DMS79 treated with DMSO at 0.1 percent for 48 hours (cell line): ENCODE measurements at regions not wholly inside any gene's neighbourhood (a gene's known extent, or its start where the extent isn't known, plus 50 kb on each side); places are given as distances from the start of the nearest gene placed in this dataset.
"Not testable (repeated sequence)": the region's sequence is repeated elsewhere in the genome, so short reads cannot be mapped to it uniquely, and the experiment has no call there.

Experiments
- DNase-seq: peaks from one replicate; lab custom pipeline; 2025; lab: John Stamatoyannopoulos, UW

DNA sequence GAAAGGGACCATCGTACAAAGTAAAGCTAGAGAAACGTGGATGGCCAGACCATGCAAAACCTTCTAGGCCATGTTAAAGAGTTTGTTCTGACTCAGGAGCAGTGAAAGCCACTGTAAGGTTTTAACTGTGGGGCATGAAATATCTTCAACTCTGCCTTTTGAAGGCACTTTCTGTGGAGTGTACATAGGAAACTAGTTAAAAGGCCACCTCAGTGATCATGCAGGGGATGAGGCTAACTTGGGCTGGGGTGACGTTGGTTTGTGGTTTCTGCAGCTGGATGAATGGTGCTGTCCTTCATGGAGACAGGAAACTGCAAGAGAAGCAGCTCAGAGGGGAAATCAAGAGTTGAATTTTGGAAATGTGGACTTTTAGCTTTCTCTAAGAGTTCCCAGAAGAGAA, 190.7 kb downstream of the CDCA7 start:
- DNase-seq, result no peak

DNA sequence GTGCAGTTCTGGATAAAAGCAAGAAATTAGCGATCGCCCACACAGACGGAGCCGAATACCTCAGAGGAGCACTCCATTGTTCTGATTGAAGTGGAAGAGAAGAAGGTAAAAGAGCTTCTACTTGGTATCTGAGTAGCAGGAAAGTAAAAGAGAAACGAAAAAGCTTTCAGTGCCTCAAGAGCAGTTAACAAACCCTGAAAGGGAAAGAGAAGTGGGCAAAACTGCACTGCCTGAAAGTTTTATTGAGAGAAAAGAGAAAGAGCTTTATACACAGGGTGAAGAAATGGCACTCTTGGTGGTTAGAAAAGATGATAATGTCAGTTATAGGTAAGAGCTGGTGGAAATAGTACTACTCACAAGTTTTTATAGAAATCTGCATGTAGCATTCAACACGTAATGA, 192.8 kb downstream of the CDCA7 start:
- no peak for DNase-seq

DNA sequence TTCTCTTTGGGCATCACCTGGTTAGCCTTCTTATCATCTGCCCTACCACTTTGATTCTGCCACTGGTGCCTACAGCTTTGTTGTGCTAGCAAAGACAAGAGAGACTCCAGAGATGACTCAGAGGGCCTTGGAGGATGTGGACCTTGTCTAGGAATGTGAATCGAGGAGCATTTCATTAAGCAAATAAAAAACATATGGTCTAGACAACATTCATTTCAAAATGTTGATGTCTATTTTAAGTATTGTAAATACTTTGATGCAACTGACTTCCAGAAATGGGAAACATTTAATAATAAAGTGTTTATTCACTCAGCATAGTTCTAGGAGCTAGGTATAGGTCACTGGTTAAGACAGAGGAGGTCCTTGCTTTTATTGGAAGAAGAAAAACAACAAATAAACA, 195.5 kb downstream of the CDCA7 start:
- DNase-seq, result no peak

DNA sequence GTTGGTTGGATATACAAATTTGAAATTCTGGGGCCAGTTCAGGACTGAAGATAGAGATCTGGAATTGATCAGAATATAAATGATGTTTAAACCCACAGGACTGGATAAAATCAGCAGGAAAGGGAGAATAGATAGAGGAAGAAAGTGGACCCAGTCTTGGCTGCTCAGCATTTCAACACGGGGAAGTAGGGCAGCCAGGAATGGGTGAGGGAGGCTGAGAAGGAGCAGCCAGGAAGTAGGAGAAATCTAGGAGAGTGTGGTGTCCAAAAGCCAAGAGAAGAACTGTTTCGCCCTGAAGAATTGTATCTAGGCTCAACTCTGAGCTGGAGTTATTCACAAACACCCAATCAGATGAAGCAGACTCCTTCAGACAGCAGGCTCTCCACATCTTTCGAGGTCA, 197.9 kb downstream of the CDCA7 start:
- DNase-seq, result no peak

DNA sequence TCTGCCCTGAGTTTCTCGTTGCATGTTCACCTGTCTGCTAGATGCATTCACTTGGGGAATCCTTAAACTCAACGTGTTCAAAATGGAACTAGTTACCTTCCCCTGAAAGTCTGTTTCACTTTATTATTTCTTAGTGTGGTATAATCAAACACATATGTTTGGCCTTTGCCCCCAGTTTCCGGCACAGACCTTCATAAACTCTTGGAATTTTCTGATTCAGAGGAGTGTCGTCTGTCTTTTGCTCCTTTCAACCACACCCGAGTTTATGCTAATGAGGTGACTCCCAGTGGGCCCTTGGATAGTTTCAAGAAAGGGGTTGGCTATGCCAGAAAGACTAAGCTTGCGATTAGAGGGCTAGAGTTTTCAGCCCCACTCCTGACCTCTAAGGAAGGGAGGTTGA, 198.9 kb downstream of the CDCA7 start:
- DNase-seq, result no peak

DNA sequence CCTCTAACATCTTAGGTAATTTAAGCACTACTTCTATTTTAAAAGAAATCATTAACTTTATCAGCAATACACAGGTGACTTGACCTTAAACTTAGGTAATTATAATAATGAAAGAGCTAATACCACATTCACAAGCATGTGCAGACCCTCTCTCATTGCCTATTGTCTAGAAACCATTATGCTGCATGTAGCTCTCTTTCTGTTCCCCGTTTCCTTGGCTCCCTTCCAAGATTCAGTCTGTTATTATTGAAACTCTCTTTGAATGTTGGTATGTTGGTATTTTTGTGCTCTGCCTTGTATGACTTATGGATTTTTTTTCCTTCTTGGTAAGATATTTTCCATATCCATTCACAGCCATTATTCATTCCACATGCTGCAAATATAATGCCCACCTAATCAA, 201.2 kb downstream of the CDCA7 start:
- DNase-seq, result peak; percentile 55

DNA sequence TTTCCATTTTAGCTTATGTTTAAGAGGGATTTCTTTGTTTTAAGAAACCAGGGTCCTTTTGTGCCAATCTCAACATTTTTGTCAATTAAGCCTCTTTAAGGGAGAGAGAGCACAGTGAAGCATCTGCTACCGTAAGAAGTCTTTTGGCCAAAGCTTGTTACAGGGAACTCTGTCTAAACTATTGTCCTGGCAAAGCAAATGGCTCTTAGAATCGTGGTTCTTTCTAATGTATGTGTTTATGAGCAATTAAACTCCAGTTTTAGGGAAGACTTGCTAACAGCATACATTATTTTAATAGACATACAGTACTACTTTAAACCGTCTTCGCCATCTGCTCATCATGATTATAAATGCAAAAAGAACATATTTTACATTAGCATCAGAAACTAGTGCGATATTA, 202.1 kb downstream of the CDCA7 start:
- no peak for DNase-seq

DNA sequence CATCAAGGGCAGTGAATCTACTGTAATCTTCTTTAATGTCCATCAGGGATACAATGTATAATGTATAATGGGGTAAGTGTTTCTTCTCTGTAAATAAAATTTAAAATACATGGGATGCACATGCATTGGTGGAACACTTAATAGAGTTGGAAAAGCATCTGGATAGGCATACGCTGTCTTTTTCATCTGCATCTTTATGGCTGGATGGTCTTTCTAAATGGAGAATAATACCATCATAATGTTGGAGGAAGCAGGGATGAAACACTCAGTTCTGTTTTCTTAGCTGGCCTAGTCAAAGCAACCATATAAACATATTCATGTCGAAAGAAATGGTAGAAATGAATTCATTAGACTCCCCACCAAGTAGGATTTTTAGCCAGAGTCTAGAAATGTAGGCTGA, 202.8 kb downstream of the CDCA7 start:
- DNase-seq, result no peak

DNA sequence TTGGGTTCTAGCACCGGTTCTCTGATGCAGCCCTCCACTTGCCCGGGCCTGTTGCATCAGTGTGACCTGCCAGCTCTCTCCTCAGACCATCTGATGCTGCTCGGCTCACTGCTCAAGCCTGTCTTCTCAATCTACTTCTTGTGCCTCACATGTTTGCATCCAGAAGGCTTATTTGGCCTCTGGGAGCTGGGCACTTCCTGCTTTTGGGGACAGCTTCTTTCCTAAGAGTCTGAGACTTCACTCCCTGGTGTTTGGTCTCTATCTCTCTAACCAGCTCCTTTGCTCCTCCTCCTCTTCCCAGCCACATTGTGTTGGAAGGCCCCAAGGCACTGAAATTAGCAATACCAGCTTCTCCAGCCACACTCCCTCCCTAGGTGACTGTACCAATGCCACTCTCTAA, 212.8 kb downstream of the CDCA7 start:
- DNase-seq, result no peak

DNA sequence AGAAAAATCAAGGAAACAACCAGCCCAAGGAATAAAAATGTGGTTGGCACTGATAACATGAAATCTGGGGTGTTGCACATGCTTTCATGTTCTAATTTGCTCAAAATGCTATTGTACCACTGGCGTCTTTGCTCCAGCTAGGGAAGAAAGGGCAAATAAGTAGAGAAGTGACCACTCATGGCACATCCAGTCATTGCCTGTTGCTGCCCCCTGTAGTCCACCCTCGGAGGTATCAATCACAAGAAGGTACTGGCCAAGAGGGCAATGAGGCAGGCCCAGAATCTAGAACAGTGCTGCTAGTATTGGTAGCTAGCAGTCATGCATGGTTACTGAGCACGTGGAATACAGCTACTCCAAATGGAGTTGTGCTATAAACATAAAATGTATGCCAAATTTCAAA, 213.4 kb downstream of the CDCA7 start:
- no peak for DNase-seq

DNA sequence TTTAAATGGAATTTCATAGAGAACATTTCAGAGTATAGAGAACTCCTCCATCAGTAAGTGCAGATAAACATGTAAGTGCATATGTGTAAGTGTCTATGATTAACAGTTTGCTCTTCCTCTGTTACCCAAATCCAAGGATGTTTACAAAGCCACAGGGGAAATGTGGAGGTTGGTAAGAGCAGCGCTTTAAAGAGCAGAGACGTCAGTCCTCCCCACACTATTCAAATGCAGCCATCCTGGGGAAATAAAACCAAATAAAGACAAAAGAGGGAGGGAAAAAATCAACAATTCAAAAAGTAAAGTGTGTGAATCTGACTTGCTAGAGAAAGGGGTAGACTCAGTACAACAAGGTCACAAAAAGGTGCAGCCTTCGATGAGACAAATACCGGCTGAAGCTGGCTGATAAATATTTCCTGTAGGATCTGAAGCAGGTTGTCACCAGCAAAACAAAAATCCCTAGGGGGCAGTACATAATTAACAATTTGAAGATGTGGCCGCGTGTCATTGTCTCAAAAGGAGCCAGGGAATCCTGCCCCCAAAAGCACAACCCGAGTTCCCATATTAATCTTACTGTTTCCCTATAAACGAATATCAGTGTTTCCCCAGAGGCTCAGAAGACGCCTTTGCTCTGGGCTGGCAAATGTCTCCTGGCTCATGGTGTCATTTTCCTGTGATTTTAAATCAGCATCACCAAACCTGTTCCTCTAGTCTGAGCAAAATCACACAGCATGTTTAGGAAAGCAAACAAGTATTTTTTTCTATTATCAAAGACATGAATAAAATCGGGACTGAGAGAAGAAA, 216.5 kb downstream of the CDCA7 start:
- peak; percentile 81 for DNase-seq

DNA sequence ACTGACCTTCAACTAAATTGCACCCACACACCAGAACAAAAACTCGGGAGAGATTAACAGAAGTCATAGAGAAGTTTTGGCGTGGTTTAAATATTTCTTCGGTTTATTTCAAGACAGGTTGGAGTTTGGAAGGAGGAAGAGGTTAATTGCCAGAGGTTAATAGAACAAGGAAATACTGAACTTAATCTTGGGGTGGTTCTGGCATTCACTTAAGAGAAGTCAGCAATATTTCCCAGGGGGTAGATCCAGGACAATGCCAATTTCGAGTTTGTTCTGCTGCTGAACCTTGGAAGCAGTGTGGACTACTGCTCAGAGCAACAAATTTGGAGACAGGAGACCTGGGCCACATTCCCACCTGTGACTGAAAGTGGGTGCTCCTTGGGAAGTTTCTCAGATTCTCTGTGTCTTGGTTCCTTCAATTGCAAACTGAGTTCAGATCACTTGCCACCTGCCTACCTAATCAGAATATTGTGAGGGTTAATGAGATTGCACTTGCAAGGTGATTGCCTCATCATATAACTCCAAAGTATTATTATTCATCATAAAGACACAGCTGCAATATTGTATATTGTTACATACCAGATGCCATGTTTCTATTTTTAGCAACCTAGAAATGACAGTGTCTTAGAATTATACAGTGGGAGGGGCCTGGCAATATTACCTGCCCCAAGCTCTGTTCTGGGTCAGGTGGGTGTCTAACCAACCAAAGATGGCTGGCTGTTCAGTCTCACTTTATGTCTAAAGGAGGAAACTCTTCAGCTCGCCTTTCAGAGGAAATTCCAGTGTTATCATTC, 217.4 kb downstream of the CDCA7 start:
- no peak for DNase-seq

DNA sequence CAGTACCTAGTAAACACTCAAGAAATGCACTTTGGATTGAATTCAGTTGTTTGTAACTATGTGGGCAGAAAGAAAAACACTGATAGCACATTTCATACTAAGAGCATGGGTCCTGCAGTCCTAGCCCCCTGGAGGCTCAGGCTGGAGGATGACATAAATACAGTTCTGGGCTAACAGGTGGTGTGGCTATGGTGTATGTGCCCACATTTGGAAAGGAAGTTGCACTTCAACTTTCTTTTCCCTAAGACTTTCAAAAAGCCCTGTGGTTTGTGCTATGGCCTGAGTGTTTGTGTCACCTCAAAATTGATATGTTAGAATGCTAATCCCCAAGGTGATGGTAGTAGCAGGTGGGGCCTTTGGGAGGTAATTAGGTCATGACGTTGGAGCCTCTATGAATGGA, 218.2 kb downstream of the CDCA7 start:
- DNase-seq, result no peak

DNA sequence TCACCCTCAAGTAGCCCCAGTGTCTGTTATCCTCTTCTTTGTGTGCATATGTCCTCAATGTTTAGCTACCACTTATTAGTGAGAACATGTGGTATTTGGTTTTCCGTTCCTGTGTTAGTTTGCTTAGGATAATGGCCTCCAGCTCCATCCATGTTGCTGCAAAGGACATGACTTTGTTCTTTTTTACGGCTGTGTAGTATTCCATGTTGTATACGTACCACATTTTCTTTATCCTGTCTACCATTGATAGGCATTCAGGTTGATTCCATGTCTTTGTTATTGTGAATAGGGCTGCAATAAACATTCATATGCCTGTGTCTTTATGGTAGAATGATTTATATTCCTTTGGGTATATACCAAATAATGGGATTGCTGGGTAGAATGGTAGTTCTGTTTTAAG, 219.1 kb downstream of the CDCA7 start:
- DNase-seq, result not testable (repeated sequence)

DNA sequence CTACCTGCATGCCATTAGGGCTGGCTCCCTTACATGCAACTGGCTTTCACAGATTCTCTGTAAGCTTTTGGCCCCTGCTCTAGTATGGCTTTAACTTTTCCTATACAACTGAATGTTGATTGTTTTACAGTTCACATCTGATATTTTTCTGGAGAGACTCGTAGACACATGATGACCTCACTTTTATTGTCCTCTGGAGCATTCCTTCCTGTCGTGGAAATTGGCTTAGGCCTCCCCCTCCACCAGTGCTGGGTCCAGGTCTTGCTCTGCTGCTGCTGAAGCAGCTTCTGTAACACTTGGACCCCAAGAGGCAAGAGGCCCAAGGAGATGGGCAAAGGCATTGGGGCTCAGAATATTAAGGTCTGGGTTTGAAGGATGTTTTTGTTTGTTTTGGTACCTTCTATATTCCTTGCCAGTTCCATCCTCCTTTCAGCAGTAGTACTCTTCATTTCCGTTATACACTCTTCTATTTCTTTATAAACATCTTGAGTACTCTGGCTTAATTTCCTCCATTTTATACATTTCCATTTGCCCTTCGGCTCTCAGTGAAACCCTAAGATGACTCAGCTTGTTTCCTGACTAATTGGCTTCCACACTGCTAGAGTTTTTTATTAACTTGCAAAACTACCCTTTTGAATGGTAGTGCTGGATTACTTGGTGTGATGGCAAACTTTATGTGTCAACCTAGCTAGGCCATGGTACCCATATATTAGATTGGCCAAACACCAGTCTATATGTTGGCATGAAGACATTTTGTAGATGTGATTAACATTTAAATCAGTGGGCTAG, 219.8 kb downstream of the CDCA7 start:
- DNase-seq, result no peak

DNA sequence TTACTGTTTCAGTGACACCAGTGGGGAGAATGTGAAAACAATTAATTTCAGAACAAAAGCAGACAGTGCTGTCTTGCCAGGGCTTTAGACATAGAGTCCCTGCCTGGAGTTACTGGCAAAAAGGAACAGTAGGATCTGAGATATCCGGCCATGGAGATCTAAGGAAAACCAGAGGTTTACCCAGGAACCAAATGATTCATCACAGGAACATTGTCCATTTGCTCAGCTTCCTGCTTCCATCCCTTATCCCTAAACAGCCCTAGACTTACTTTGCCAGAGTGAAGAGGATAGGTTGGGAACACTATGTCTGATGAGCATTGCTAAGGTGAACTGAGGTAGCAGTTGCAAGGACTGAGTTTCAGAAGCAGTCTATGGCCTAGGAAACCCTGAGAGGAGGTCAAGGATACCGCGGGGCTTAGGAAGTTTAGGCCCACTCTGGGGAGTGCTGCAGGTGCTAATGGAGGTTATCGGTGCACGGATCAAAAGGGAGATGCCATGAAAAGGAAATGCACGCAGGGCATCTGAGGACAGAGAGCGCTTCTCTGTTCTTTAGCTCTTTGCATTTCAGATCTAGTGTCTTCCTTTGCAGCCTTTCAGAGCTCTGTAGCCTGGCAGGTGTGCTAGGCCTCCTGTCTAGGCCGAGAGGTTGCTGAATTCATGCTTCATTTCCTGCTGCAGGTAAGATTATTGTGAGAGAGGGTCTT, 223.9 kb downstream of the CDCA7 start:
- no peak for DNase-seq

DNA sequence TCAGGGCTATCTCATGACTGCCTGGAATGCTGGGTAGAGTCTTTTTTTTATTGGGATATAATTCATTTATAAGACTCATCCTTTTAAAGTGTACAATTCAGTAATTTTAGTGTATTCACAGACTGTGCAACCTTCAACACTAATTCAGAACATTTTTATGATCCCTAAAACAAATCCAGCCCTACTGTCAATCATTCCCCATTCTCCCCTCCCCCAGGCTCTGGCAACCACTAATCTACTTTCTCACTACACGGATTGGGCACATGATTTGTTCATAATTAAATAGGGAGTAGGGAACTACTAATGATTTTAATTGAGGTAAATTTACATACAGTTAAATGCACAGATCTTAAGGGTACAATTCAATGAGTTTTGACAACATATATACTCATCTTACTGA, 225.7 kb downstream of the CDCA7 start:
- DNase-seq, result no peak

DNA sequence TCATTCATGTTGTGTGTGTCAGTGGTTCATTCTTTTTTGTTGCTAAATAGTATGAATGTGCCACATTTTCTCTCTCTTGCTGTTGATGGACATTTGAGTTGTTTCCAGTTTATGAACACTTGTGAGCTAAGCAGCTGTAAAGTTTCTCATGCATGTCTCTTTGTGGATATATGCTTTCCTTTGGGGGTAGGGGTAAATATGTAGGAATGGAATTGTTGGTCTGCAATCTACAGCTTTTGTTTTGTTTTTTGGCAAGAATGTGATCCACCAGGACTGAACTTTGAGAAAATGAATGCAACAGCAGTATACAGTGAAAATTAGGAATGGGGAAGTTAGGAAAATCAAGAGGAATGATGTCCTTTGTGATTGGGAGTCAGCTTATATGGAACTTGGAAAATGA, 226.3 kb downstream of the CDCA7 start:
- no peak for DNase-seq

DNA sequence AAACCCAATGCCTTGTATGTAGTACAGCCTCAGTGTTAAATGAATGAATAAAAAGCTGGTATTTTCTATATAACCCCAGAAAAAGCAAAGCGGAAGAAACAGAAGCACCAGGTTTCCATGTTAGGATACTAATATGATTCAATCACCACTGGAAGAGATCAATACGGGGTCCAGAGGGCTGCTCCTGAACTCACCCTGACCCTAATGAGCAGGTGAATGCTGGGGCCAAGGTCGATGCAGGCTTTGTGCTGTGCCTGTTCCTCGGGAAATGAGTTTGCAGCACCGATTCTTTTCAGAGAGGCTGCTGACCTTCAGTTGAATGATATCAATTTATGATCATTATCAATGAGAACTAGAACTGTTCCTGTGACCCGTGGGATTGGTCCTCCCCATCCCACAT, 228.5 kb downstream of the CDCA7 start:
- DNase-seq, result no peak

DNA sequence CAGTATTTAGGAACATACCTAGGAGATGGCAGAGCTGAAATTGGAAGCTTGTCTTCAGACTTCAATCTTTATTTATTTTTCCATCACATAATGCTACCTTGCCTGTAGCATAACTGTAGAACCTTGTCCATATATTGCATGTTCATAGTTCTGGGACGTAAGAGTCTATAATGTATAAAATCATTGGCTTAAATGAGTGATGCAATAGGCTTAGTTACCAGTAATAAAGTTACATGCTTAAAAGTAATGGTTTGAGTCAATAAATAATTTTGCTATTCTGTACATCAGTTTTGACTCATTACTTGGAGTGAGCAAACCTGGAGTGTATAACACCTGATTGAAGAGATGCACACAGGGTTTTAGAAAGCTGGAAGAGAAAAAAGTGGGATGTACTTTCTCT, 229.3 kb downstream of the CDCA7 start:
- DNase-seq, result no peak

DNA sequence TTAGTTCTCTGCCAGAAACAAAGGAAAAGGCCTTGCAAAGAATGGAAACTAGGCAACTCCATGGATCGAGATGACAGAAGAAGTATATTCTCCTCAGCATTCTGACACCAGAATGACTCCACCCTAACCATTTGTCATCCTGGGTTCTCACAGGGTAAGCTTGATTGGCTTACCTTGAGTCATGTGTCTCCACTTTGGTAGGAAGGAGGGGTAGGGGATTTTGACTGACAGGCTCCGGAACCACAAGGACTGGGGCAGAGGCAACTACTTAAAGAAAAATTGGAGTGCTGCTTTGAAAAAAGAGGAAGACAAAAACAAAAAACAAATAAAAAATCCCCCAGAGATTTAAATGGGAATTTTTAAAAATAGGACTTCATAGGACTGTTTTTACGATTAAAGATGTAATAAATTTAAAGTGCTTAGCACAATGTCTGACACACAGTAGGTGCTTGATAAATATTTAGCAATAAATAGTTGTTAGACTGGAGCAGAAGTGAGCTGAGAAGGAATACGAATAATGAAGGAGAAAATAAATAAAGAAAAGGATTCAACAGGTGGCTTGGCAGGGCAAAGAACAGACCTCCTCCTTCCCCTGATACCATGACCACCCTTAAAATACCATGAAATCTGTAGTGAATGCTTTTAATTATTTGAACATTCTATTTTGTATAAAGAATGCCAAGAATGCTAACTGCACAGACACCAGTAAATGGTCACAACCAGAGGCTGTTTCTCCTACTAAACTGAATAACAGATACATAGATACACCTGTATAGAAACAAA, 230.2 kb downstream of the CDCA7 start:
- DNase-seq, result no peak
